ENCODE measurements at regions not wholly inside any gene's neighbourhood (a gene's known extent, or its start where the extent isn't known, plus 50 kb on each side); places are given as distances from the start of the nearest gene placed in this dataset.

DNA sequence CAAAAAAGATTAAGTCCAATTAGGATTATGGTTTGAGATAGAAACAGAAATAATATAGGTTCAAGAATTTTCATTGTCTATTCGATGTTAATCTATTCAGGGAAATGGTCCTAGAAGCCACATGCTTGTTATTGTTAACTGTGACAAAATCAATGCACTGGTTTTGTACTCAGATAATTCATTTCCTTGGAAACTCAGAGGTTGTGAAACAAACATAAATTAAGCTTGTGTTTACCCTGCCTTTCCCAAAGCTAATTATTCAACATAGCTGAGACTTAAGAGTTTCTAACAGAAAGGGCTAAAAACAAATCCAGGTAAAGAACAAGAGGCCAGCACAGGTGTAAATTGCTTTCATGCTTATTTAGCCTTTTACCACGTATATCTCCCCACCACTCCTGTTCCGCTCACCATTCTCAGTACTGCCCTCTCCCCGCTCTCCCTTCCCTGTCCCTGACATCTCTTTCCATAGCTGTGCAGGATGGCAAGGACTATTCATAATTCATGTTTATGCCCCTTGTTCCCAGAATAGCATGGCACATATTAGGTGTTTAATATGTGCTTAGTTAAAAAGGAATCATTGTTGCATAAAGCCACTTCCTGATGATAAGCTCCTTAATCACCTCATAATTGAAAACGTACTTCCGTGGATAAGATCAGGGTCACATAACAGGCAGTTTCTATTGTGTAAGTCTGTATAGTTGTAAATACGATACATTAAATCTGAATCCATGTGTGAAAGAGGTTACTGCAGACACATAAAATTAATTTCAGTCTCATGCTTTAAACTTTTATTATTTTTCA, 131.8 kb upstream of the USP15 start:
- H3K4me1 ChIP-seq (ENCODE audit: control insufficient read depth, insufficient read depth, low read length) = no peaks in the 10 kb centered on the region
- H3K27ac ChIP-seq (ENCODE audit: extremely low read depth, low read depth, low read length) = no peak overlapping the region
- no peaks in the 10 kb centered on the region for H3K9me3 ChIP-seq (ENCODE audit: control insufficient read depth, insufficient read depth, low read depth, low read length)
- ChIA-PET CTCF (no interaction called here), POLR2A (no interaction called here)
- no peak overlapping the region for H3K4me3 ChIP-seq (ENCODE audit: low read depth, low read length)
- no peak for TF ChIP-seq ZNF701 (tag by site-specific recombination; IDR thresholded peaks at IDR 0.05)
- no peak for TF ChIP-seq MYNN (tag by site-specific recombination; IDR thresholded peaks at IDR 0.05; ENCODE audit: borderline replicate concordance)
- TF ChIP-seq ZNF785 (tag by site-specific recombination; IDR thresholded peaks at IDR 0.05) = no peak
- no peak for TF ChIP-seq ZNF23 (tag by site-specific recombination; IDR thresholded peaks at IDR 0.05; ENCODE audit: borderline replicate concordance)
- no peak for TF ChIP-seq SP7 (tag by site-specific recombination; IDR thresholded peaks at IDR 0.05)
- no peak for TF ChIP-seq ZNF311 (tag by site-specific recombination; IDR thresholded peaks at IDR 0.05; ENCODE audit: borderline replicate concordance)
- TF ChIP-seq, protein P1, sequence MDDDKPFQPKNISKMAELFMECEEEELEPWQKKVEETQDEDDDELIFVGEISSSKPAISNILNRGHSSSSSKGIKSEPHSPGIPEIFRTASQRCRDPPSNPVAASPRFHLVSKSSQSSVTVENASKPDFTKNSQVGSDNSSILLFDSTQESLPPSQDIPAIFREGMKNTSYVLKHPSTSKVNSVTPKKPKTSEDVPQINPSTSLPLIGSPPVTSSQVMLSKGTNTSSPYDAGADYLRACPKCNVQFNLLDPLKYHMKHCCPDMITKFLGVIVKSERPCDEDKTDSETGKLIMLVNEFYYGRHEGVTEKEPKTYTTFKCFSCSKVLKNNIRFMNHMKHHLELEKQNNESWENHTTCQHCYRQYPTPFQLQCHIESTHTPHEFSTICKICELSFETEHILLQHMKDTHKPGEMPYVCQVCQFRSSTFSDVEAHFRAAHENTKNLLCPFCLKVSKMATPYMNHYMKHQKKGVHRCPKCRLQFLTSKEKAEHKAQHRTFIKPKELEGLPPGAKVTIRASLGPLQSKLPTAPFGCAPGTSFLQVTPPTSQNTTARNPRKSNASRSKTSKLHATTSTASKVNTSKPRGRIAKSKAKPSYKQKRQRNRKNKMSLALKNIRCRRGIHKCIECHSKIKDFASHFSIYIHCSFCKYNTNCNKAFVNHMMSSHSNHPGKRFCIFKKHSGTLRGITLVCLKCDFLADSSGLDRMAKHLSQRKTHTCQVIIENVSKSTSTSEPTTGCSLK (tag by site-specific recombination; IDR thresholded peaks at IDR 0.05) = no peak
- no peak for TF ChIP-seq ZNF830 (tag by site-specific recombination; IDR thresholded peaks at IDR 0.05; ENCODE audit: low read depth)
- TF ChIP-seq ZNF146 (tag by site-specific recombination; IDR thresholded peaks at IDR 0.05) = no peak
- TF ChIP-seq ZSCAN16 (tag by site-specific recombination; IDR thresholded peaks at IDR 0.05) = no peak
- TF ChIP-seq ZNF433 (tag by site-specific recombination; IDR thresholded peaks at IDR 0.05; ENCODE audit: low read depth) = no peak
- TF ChIP-seq ZSCAN30 (tag by site-specific recombination; IDR thresholded peaks at IDR 0.05) = no peak
- TF ChIP-seq ZBTB8A (tag by site-specific recombination; IDR thresholded peaks at IDR 0.05) = no peak
- no peak for TF ChIP-seq SP3 (tag by site-specific recombination; IDR thresholded peaks at IDR 0.05)
- H3K36me3 ChIP-seq (ENCODE audit: control insufficient read depth in 2 of 2, insufficient read depth in 1 of 2, low read length in 2 of 2) = no peaks in the 10 kb centered on the region

DNA sequence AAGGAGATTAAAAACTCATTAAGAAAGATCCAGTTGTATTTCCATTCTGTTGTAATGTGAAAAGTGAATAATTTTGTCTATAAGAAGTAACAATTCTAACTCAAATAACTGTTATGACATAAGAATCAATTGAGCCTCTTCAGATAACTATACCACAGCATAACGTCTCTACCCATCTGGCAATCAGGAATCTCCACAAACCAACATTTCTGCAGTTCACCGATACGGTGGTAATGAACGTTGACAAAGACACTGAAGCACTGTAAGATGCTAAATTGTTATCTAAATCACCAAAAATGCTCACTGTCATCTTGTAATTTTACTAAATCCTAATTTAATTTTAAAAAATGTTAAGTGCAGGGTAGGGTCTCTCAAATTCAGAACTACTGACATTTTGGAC, 130.9 kb upstream of the USP15 start:
- Histone ChIP-seq H3K9me3 (ENCODE audit: control insufficient read depth, insufficient read depth, low read depth, low read length) (no peaks in the 10 kb centered on the region), H3K4me1 (ENCODE audit: control insufficient read depth, insufficient read depth, low read length) (no peaks in the 10 kb centered on the region), H3K27ac (ENCODE audit: extremely low read depth, low read depth, low read length) (no peak overlapping the region), H3K36me3 (ENCODE audit: control insufficient read depth in 2 of 2, insufficient read depth in 1 of 2, low read length in 2 of 2) (no peaks in the 10 kb centered on the region), H3K4me3 (ENCODE audit: low read depth, low read length) (no peak overlapping the region)
- ChIA-PET CTCF (no interaction called here), POLR2A (no interaction called here)
- TF ChIP-seq KLF7 (tag by site-specific recombination; IDR thresholded peaks at IDR 0.05; ENCODE audit: borderline replicate concordance) (no peak), ZXDB (tag by site-specific recombination; IDR thresholded peaks at IDR 0.05) (no peak), ZNF837 (tag by site-specific recombination; IDR thresholded peaks at IDR 0.05) (no peak), ZIC2 (tag by site-specific recombination; IDR thresholded peaks at IDR 0.05) (no peak), ZNF214 (tag by site-specific recombination; IDR thresholded peaks at IDR 0.05; ENCODE audit: borderline replicate concordance) (no peak), GLIS1 (tag by site-specific recombination; IDR thresholded peaks at IDR 0.05) (no peak), BCL11A (tag by site-specific recombination; IDR thresholded peaks at IDR 0.05; ENCODE audit: low read depth) (no peak), ZNF112 (tag by site-specific recombination; IDR thresholded peaks at IDR 0.05) (no peak), ZNF561 (tag by site-specific recombination; IDR thresholded peaks at IDR 0.05; ENCODE audit: borderline replicate concordance) (no peak), ZNF571 (tag by site-specific recombination; IDR thresholded peaks at IDR 0.05) (no peak), ZNF530 (tag by site-specific recombination; IDR thresholded peaks at IDR 0.05; ENCODE audit: low read depth) (no peak), ZNF660 (tag by site-specific recombination; IDR thresholded peaks at IDR 0.05) (no peak), ZNF544 (tag by site-specific recombination; IDR thresholded peaks at IDR 0.05) (no peak), EGR2 (tag by site-specific recombination; IDR thresholded peaks at IDR 0.05; ENCODE audit: low read depth) (no peak), RBAK (tag by site-specific recombination; IDR thresholded peaks at IDR 0.05) (no peak)
- TF ChIP-seq, protein P2, sequence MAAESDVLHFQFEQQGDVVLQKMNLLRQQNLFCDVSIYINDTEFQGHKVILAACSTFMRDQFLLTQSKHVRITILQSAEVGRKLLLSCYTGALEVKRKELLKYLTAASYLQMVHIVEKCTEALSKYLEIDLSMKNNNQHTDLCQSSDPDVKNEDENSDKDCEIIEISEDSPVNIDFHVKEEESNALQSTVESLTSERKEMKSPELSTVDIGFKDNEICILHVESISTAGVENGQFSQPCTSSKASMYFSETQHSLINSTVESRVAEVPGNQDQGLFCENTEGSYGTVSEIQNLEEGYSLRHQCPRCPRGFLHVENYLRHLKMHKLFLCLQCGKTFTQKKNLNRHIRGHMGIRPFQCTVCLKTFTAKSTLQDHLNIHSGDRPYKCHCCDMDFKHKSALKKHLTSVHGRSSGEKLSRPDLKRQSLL (tag by site-specific recombination; IDR thresholded peaks at IDR 0.05) = no peak
- TF ChIP-seq, protein P3, sequence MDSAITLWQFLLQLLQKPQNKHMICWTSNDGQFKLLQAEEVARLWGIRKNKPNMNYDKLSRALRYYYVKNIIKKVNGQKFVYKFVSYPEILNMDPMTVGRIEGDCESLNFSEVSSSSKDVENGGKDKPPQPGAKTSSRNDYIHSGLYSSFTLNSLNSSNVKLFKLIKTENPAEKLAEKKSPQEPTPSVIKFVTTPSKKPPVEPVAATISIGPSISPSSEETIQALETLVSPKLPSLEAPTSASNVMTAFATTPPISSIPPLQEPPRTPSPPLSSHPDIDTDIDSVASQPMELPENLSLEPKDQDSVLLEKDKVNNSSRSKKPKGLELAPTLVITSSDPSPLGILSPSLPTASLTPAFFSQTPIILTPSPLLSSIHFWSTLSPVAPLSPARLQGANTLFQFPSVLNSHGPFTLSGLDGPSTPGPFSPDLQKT (IDR thresholded peaks at IDR 0.05; ENCODE audit: borderline replicate concordance, low read depth, low read length) = no peak

All from HEK293 (cell line).